Kidney (tissue), 13 donors: ENCODE measurements at regions not wholly inside any gene's neighbourhood (a gene's known extent, or its start where the extent isn't known, plus 50 kb on each side); places are given as distances from the start of the nearest gene placed in this dataset.

ENCODE experiments used
- DNase-seq, 5 donors: peaks; one replicate each; pipeline ENCODE4 v3.0.0-alpha.2; 2013 to 2020
- FAIRE-seq: peaks from 2 replicates; lab custom pipeline; 2012; peaks lifted over from hg19 to GRCh38; lab: Jason Lieb, UNC
- H3K27ac ChIP-seq, 2 donors: one replicate each; pipeline ENCODE4 v1.7.0; 2013; ENCODE audit warnings: low read depth in 2 of 2, low read length in 2 of 2, inconsistent platforms in 1 of 2
- H3K27me3 ChIP-seq: one replicate; pipeline ENCODE4 v1.7.1; 2013; ENCODE audit warnings: low read length, inconsistent platforms; ENCODE audit not compliant: control insufficient read depth, insufficient read depth
- H3K36me3 ChIP-seq, 3 donors: one replicate each; pipeline versions ENCODE4 v1.7.0 to v1.7.1; 2013; ENCODE audit warnings: low read length in 3 of 3, control low read depth in 1 of 3, inconsistent platforms in 1 of 3; ENCODE audit not compliant: insufficient read depth in 3 of 3, control insufficient read depth in 2 of 3
- H3K4me1 ChIP-seq, 3 donors: one replicate each; pipeline versions ENCODE4 v1.7.0 to v1.7.1; 2013; ENCODE audit warnings: low read length in 3 of 3, inconsistent platforms in 1 of 3, low read depth in 1 of 3; ENCODE audit not compliant: control insufficient read depth in 2 of 3, insufficient read depth in 2 of 3
- H3K4me3 ChIP-seq, 3 donors: one replicate each; pipeline versions ENCODE4 v1.7.0 to v1.8.1; 2013; ENCODE audit warnings: low read length in 3 of 3, control low read depth in 1 of 3, inconsistent platforms in 1 of 3
- H3K9ac ChIP-seq, 3 donors: one replicate each; pipeline versions ENCODE4 v1.7.0 to v1.7.1; 2013; ENCODE audit warnings: low read length in 3 of 3, control low read depth in 1 of 3, inconsistent platforms in 1 of 3
- H3K9me3 ChIP-seq, 3 donors: one replicate each; pipeline versions ENCODE4 v1.7.0 to v1.7.1; 2013; ENCODE audit warnings: low read length in 3 of 3, control low read depth in 1 of 3, inconsistent platforms in 1 of 3; ENCODE audit not compliant: control insufficient read depth in 2 of 3, insufficient read depth in 1 of 3
- CTCF ChIP-seq: IDR thresholded peaks from 3 replicates; pipeline ENCODE4 v1.5.1; 2012; ENCODE audit warnings: mild to moderate bottlenecking, moderate library complexity, borderline replicate concordance; ENCODE audit not compliant: insufficient read depth; ENCODE audit errors: extremely low read depth
- intact Hi-C: fragments of 100-400 bp; cut with DNase I; formaldehyde crosslinking; loops from one replicate; pipeline ENCODE4 v1.11.1; 2022
- donor health status: control.
- donor health status: control.
- donor health status: control.
- donor health status: control.
- donor health status: control.
- donor health status: DM: yes; HTN: yes; CAD: no.
- donor health status: Normal renal cell carcinoma (clear cell type).

GRCh38 chr2:48127612-48128191 is 186.8 kb upstream of the FOXN2 start:
- no peak for TF ChIP-seq CTCF
- intact Hi-C loops = no loop called here
- no peaks in the 10 kb centered on the region for H3K27me3 ChIP-seq
- no peak for DNase-seq
- no peak overlapping the region for H3K27ac ChIP-seq
- H3K36me3 ChIP-seq = no peaks in the 10 kb centered on the region
- H3K4me3 ChIP-seq = no peak overlapping the region
- FAIRE-seq = no peak
- H3K4me1 ChIP-seq = no peaks in the 10 kb centered on the region
- H3K9ac ChIP-seq = no peak overlapping the region
- no peaks in the 10 kb centered on the region for H3K9me3 ChIP-seq

- FAIRE-seq = no peak
- Histone ChIP-seq H3K36me3 (no peaks in the 10 kb centered on the region), H3K4me1 (no peaks in the 10 kb centered on the region), H3K9me3 (no peaks in the 10 kb centered on the region), H3K27ac (no peak overlapping the region), H3K27me3 (no peaks in the 10 kb centered on the region), H3K4me3 (no peak overlapping the region), H3K9ac (no peak overlapping the region)
- DNase-seq = no peak
- intact Hi-C loops = no loop called here
- TF ChIP-seq CTCF = no peak
Measured at GRCh38 chr2:48129293-48129950, 185.1 kb upstream of the FOXN2 start.

- Histone ChIP-seq H3K27ac (no peak overlapping the region), H3K4me1 (no peaks in the 10 kb centered on the region), H3K9ac (no peak overlapping the region), H3K27me3 (no peaks in the 10 kb centered on the region), H3K9me3 (no peaks in the 10 kb centered on the region), H3K36me3 (no peaks in the 10 kb centered on the region), H3K4me3 (no peak overlapping the region)
- FAIRE-seq = no peak
- peak in 3 of 5 donors; percentile 54 to 94 (median 94) for DNase-seq
- intact Hi-C loops = no loop called here
- TF ChIP-seq CTCF = no peak
Measured at GRCh38 chr2:48131539-48132270, 182.8 kb upstream of the FOXN2 start.
